Mucosa of rectum (tissue), 2 donors: ENCODE measurements at regions not wholly inside any gene's neighbourhood (a gene's known extent, or its start where the extent isn't known, plus 50 kb on each side); places are given as distances from the start of the nearest gene placed in this dataset.

Source experiments
- H3K27ac ChIP-seq, 2 donors: one replicate each; pipeline ENCODE4 v1.7.0; 2013; ENCODE audit warnings: inconsistent platforms in 2 of 2, low read depth in 2 of 2, low read length in 2 of 2
- H3K27me3 ChIP-seq, 2 donors: one replicate each; pipeline ENCODE4 v1.7.0; 2013; ENCODE audit warnings: low read length in 2 of 2; ENCODE audit not compliant: control insufficient read depth in 2 of 2, insufficient read depth in 2 of 2
- H3K36me3 ChIP-seq, 2 donors: one replicate each; pipeline ENCODE4 v1.7.0; 2013; ENCODE audit warnings: low read length in 2 of 2; ENCODE audit not compliant: control insufficient read depth in 2 of 2, insufficient read depth in 2 of 2
- H3K4me1 ChIP-seq, 2 donors: one replicate each; pipeline ENCODE4 v1.7.0; 2013; ENCODE audit warnings: low read length in 2 of 2, mild to moderate bottlenecking in 1 of 2; ENCODE audit not compliant: control insufficient read depth in 2 of 2, insufficient read depth in 2 of 2
- H3K4me3 ChIP-seq, 2 donors: one replicate each; pipeline ENCODE4 v1.7.0; 2013; ENCODE audit warnings: low read length in 2 of 2
- H3K9ac ChIP-seq, 2 donors: one replicate each; pipeline ENCODE4 v1.7.0; 2013; ENCODE audit warnings: low read length in 2 of 2, low read depth in 1 of 2, mild to moderate bottlenecking in 1 of 2
- H3K9me3 ChIP-seq, 2 donors: one replicate each; pipeline ENCODE4 v1.7.0; 2013; ENCODE audit warnings: low read length in 2 of 2; ENCODE audit not compliant: control insufficient read depth in 2 of 2
- donor health status: healthy.
- donor health status: Normal muscosa, but diverticular disease.

DNA sequence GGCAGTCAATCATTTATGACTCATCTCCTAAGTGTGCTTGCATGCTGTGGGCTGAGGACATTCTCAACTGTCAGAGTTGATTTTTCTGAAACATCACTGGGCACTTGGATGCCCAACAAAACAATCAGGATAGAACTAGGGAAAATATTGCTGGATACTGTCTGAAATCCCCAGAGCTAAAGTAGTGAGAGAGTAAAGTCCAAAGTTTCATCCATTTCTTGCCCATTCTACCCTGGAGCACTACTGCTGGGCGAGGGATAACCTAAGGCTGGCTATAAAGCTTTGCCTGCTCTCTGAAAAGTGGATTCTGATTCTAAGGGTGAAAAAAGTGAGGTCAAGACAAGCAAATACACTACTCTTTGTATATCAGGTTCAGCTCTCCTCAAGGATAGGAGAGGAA lies 279.6 kb upstream of the EDA2R start:
- no peaks in the 10 kb centered on the region for H3K9me3 ChIP-seq
- no peak overlapping the region for H3K27ac ChIP-seq
- no peaks in the 10 kb centered on the region for H3K4me1 ChIP-seq
- no peaks in the 10 kb centered on the region for H3K27me3 ChIP-seq
- H3K9ac ChIP-seq, result no peak overlapping the region
- no peak overlapping the region for H3K4me3 ChIP-seq
- H3K36me3 ChIP-seq, result no peaks in the 10 kb centered on the region

DNA sequence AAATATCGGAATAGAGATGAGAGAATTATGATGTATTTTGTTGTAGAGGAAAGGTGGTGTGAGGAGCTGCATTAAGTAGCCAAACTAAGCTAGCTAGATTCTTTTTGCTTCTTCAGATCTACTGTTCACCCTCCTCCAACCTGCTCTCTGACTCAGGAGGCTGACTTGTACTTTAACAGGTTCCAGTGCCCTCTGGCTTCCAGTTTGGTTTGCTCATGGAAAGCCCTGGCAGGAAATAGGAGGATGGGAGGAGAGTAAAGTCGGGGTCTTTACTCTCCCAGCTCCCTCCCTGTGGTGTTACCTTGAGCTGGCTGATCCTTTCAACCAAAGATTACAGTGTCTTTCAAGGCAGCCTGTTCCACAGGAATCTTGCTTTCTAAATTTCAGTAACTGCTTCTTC lies 277.0 kb upstream of the EDA2R start:
- Histone ChIP-seq H3K9me3 (no peaks in the 10 kb centered on the region), H3K4me3 (no peak overlapping the region), H3K27ac (no peak overlapping the region), H3K4me1 (no peaks in the 10 kb centered on the region), H3K9ac (no peak overlapping the region), H3K36me3 (no peaks in the 10 kb centered on the region), H3K27me3 (no peaks in the 10 kb centered on the region)

GRCh38 chrX:66914080-66914479 lies 275.2 kb upstream of the EDA2R start:
- no peak overlapping the region for H3K9ac ChIP-seq
- no peaks in the 10 kb centered on the region for H3K4me1 ChIP-seq
- H3K4me3 ChIP-seq, result no peak overlapping the region
- no peaks in the 10 kb centered on the region for H3K36me3 ChIP-seq
- no peaks in the 10 kb centered on the region for H3K9me3 ChIP-seq
- no peak overlapping the region for H3K27ac ChIP-seq
- no peaks in the 10 kb centered on the region for H3K27me3 ChIP-seq

DNA sequence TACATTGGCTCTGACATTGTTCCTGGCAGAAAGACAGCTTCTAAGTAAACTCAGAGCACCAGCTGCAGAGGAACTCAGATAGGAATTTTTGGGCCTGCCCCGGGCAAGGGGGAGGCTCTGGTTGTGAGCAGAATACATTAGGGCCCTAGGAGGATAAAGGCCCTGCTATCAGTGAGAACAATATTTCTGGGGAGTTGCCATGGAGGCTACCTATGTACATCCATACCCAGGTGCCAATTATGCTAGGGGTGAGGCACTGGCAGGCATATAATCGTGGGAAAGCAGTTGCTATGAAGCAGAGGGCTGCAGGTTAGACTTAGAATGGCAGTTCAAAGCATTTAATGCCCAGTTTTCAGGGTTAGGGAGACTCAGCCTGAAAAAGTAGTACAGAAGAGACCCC lies 273.5 kb upstream of the EDA2R start:
- Histone ChIP-seq H3K9ac (no peak overlapping the region), H3K27me3 (no peaks in the 10 kb centered on the region), H3K27ac (no peak overlapping the region), H3K4me3 (no peak overlapping the region), H3K36me3 (no peaks in the 10 kb centered on the region), H3K9me3 (no peaks in the 10 kb centered on the region), H3K4me1 (no peaks in the 10 kb centered on the region)

DNA sequence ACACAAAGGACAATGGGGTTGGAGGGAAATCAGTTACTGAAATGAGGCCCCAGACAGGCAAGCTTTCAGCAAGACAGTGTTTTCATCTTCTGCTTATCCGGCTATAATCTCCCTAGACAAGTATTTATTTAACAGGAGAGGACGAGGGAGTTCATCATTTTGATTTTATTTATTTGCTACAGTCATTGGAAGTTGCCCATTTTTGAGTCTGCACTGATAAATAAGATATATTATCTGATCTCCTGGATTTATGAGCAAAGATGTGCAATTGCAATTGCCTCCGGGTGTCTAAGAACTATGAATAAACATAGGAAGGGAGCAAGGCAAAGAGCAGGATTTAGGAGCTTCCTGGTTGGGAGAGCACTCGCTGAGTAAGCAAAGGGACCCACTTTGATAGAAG lies 263.2 kb upstream of the EDA2R start:
- Histone ChIP-seq H3K4me3 (no peak overlapping the region), H3K9me3 (no peaks in the 10 kb centered on the region), H3K4me1 (peaks cover 0 to 2% of the 10 kb centered on the region in 2 donors), H3K36me3 (no peaks in the 10 kb centered on the region), H3K27ac (no peak overlapping the region), H3K9ac (no peak overlapping the region), H3K27me3 (no peaks in the 10 kb centered on the region)

GRCh38 chrX:66900886-66901285 lies 262.0 kb upstream of the EDA2R start:
- Histone ChIP-seq H3K36me3 (no peaks in the 10 kb centered on the region), H3K4me1 (peaks cover 0 to 2% of the 10 kb centered on the region in 2 donors), H3K9me3 (no peaks in the 10 kb centered on the region), H3K27me3 (no peaks in the 10 kb centered on the region), H3K9ac (no peak overlapping the region), H3K4me3 (no peak overlapping the region), H3K27ac (no peak overlapping the region)

GRCh38 chrX:66892004-66892403 lies 253.1 kb upstream of the EDA2R start:
- no peaks in the 10 kb centered on the region for H3K36me3 ChIP-seq
- H3K27me3 ChIP-seq, result no peaks in the 10 kb centered on the region
- no peaks in the 10 kb centered on the region for H3K9me3 ChIP-seq
- H3K4me1 ChIP-seq, result no peaks in the 10 kb centered on the region
- no peak overlapping the region for H3K9ac ChIP-seq
- no peak overlapping the region for H3K4me3 ChIP-seq
- no peak overlapping the region for H3K27ac ChIP-seq

GRCh38 chrX:66889418-66889817 lies 250.5 kb upstream of the EDA2R start:
- Histone ChIP-seq H3K9ac (no peak overlapping the region), H3K4me1 (no peaks in the 10 kb centered on the region), H3K9me3 (no peaks in the 10 kb centered on the region), H3K36me3 (no peaks in the 10 kb centered on the region), H3K27ac (no peak overlapping the region), H3K27me3 (no peaks in the 10 kb centered on the region), H3K4me3 (no peak overlapping the region)

GRCh38 chrX:66882101-66882500 lies 243.2 kb upstream of the EDA2R start:
- no peak overlapping the region for H3K9ac ChIP-seq
- H3K27me3 ChIP-seq, result no peaks in the 10 kb centered on the region
- H3K9me3 ChIP-seq, result no peaks in the 10 kb centered on the region
- H3K4me3 ChIP-seq, result no peak overlapping the region
- H3K27ac ChIP-seq, result no peak overlapping the region
- no peaks in the 10 kb centered on the region for H3K36me3 ChIP-seq
- H3K4me1 ChIP-seq, result no peaks in the 10 kb centered on the region

DNA sequence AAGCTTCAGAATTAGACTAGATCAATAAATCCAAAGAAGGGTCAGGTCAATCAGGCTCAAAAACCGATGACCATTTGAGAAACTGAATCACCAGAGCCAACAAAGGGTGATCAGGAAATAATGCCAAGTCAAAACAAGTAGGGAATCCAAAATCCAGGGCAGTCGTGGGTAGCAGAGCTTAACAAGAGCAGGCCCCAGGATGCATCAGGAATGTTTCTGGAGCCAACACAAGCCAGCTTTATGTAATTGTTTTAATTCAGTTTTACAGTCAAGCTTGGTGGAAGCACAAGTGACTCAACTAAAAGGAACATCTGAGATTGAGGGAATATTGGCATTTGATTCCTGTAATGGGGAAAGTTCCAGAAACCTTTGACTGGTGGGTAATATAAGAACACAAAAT lies 237.9 kb upstream of the EDA2R start:
- Histone ChIP-seq H3K27me3 (no peaks in the 10 kb centered on the region), H3K9ac (no peak overlapping the region), H3K36me3 (no peaks in the 10 kb centered on the region), H3K4me3 (no peak overlapping the region), H3K9me3 (no peaks in the 10 kb centered on the region), H3K4me1 (no peaks in the 10 kb centered on the region), H3K27ac (no peak overlapping the region)

GRCh38 chrX:66872771-66873170 lies 233.9 kb upstream of the EDA2R start:
- no peak overlapping the region for H3K9ac ChIP-seq
- H3K36me3 ChIP-seq, result no peaks in the 10 kb centered on the region
- no peaks in the 10 kb centered on the region for H3K4me1 ChIP-seq
- H3K9me3 ChIP-seq, result no peaks in the 10 kb centered on the region
- no peak overlapping the region for H3K27ac ChIP-seq
- H3K27me3 ChIP-seq, result peaks cover 0 to 2% of the 10 kb centered on the region in 2 donors
- no peak overlapping the region for H3K4me3 ChIP-seq
